ENCODE measurements at regions not wholly inside any gene's neighbourhood (a gene's known extent, or its start where the extent isn't known, plus 50 kb on each side); places are given as distances from the start of the nearest gene placed in this dataset.
A peak's percentile ranks its signal among the peaks of the same experiment; 100 is the strongest.

DNA sequence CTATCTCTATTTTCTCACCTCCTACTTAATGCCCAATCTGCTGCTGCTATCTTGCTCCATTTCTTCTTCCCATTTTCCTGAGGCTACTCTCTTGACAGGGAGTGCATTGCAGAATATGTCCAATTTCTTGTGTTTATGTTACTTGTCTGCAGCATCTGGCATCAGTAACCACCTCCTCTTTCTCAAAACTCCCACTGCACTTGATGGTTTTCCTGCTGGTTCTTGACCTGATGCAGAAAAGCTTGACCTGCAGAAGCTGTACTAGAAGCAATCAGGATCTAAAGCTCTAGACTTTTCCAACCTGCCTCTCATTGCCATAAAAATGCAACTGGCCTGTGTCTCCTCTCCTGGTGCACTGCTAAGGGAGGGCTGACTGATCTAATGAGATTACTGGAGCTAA, 287.8 kb downstream of the ZEB1 start:
- Histone ChIP-seq H3K79me2 (no peaks in the 10 kb centered on the region), H3K9ac (no peak overlapping the region), H3K9me3 (ENCODE audit: control insufficient read depth, low read length) (no peaks in the 10 kb centered on the region), H2AFZ (no peak overlapping the region), H3K4me3 (ENCODE audit: low read depth, low read length) (no peak overlapping the region), H3K4me1 (no peaks in the 10 kb centered on the region), H3K4me2 (ENCODE audit: low read length) (no peak overlapping the region), H3K27ac (no peak overlapping the region), H3K27me3 (ENCODE audit: control insufficient read depth, insufficient read depth, low read length) (no peaks in the 10 kb centered on the region), H3K36me3 (ENCODE audit: control insufficient read depth, insufficient read depth, low read length) (no peaks in the 10 kb centered on the region)
- no peak for TF ChIP-seq CTCF (IDR thresholded peaks at IDR 0.05)

- H3K4me2 ChIP-seq (ENCODE audit: low read length) = no peak overlapping the region
- no peak for TF ChIP-seq CTCF (IDR thresholded peaks at IDR 0.05)
- no peak overlapping the region for H3K27ac ChIP-seq
- H3K4me3 ChIP-seq (ENCODE audit: low read depth, low read length) = no peak overlapping the region
- no peaks in the 10 kb centered on the region for H3K79me2 ChIP-seq
- no peak overlapping the region for H2AFZ ChIP-seq
- no peak overlapping the region for H3K9ac ChIP-seq
- H3K9me3 ChIP-seq (ENCODE audit: control insufficient read depth, low read length) = no peaks in the 10 kb centered on the region
- no peaks in the 10 kb centered on the region for H3K36me3 ChIP-seq (ENCODE audit: control insufficient read depth, insufficient read depth, low read length)
- H3K4me1 ChIP-seq = no peaks in the 10 kb centered on the region
- no peaks in the 10 kb centered on the region for H3K27me3 ChIP-seq (ENCODE audit: control insufficient read depth, insufficient read depth, low read length)
Observed at GRCh38 chr10:31605861-31606525, 287.0 kb downstream of the ZEB1 start.

- Histone ChIP-seq H3K4me1 (no peaks in the 10 kb centered on the region), H3K9me3 (ENCODE audit: control insufficient read depth, low read length) (no peaks in the 10 kb centered on the region), H2AFZ (no peak overlapping the region), H3K36me3 (ENCODE audit: control insufficient read depth, insufficient read depth, low read length) (no peaks in the 10 kb centered on the region), H3K27me3 (ENCODE audit: control insufficient read depth, insufficient read depth, low read length) (no peaks in the 10 kb centered on the region), H3K79me2 (no peaks in the 10 kb centered on the region), H3K4me2 (ENCODE audit: low read length) (no peak overlapping the region), H3K9ac (no peak overlapping the region), H3K27ac (no peak overlapping the region), H3K4me3 (ENCODE audit: low read depth, low read length) (no peak overlapping the region)
- no peak for TF ChIP-seq CTCF (IDR thresholded peaks at IDR 0.05)
Observed at GRCh38 chr10:31605426-31605825, 286.4 kb downstream of the ZEB1 start.

- no peak overlapping the region for H3K4me3 ChIP-seq (ENCODE audit: low read depth, low read length)
- no peaks in the 10 kb centered on the region for H3K9me3 ChIP-seq (ENCODE audit: control insufficient read depth, low read length)
- H3K4me2 ChIP-seq (ENCODE audit: low read length) = no peak overlapping the region
- no peak for TF ChIP-seq CTCF (IDR thresholded peaks at IDR 0.05)
- H3K36me3 ChIP-seq (ENCODE audit: control insufficient read depth, insufficient read depth, low read length) = no peaks in the 10 kb centered on the region
- H3K27me3 ChIP-seq (ENCODE audit: control insufficient read depth, insufficient read depth, low read length) = no peaks in the 10 kb centered on the region
- H3K4me1 ChIP-seq = no peaks in the 10 kb centered on the region
- no peak overlapping the region for H3K9ac ChIP-seq
- no peak overlapping the region for H3K27ac ChIP-seq
- no peaks in the 10 kb centered on the region for H3K79me2 ChIP-seq
- H2AFZ ChIP-seq = no peak overlapping the region
Observed at GRCh38 chr10:31604646-31605170, 285.7 kb downstream of the ZEB1 start.

DNA sequence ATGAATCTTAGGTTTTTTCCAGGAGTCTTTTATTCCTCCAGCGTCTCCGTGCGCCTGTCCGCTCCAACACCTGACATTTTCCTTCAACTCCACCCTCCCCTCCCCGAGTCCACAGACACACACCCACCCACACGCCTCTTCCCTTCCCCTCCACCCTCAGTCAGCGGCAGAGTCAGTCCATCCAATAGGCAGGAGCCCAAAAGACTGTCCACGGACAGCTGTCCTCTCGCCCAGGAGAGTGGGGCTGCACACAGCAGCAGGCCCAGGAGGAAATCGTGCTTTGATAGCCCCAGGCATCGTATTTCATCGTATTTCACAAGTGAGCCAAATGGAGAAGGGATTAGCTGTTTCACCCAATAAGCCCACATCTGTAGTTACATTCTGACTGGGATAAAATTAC, 285.1 kb downstream of the ZEB1 start:
- Histone ChIP-seq H3K4me3 (ENCODE audit: low read depth, low read length) (no peak overlapping the region), H3K27ac (no peak overlapping the region), H3K27me3 (ENCODE audit: control insufficient read depth, insufficient read depth, low read length) (no peaks in the 10 kb centered on the region), H3K9me3 (ENCODE audit: control insufficient read depth, low read length) (no peaks in the 10 kb centered on the region), H3K79me2 (no peaks in the 10 kb centered on the region), H2AFZ (peak overlapping the region; percentile 97), H3K36me3 (ENCODE audit: control insufficient read depth, insufficient read depth, low read length) (no peaks in the 10 kb centered on the region), H3K4me1 (no peaks in the 10 kb centered on the region), H3K4me2 (ENCODE audit: low read length) (peak overlapping the region; percentile 98), H3K9ac (no peak overlapping the region)
- no peak for TF ChIP-seq CTCF (IDR thresholded peaks at IDR 0.05)
